ENCODE measurements at regions not wholly inside any gene's neighbourhood (a gene's known extent, or its start where the extent isn't known, plus 50 kb on each side); places are given as distances from the start of the nearest gene placed in this dataset.

DNA sequence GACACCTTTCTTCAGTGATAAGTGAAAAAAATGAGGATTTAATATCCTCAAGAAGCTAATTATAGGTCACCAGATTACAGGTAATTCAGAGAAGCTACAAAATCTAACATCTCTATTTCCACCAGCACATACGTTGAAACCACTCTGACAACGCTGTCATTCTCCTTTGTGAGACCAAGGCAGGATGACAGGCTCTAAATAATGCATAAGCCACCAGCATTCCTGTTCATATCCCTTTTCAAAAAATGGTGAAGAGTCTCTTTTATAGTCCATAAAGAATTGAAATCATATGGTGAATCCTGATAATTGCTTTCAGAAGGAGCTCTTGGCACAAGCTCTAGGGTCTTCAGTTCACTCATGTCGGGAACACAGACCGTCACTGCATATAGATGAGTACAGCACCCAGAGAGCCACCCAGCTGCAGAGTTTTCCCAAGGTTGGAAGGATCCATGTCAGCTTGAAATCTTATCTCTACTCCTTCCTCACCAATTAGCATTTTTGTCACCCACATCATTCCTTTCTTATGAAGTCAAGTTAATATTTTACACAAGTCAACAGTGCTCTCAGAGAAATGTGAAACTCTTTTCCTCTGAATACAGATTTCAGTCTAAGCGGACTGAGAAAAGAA is 431.4 kb downstream of the TBC1D4 start:
- no peak for DNase-seq (ENCODE audit: low spot score)

DNA sequence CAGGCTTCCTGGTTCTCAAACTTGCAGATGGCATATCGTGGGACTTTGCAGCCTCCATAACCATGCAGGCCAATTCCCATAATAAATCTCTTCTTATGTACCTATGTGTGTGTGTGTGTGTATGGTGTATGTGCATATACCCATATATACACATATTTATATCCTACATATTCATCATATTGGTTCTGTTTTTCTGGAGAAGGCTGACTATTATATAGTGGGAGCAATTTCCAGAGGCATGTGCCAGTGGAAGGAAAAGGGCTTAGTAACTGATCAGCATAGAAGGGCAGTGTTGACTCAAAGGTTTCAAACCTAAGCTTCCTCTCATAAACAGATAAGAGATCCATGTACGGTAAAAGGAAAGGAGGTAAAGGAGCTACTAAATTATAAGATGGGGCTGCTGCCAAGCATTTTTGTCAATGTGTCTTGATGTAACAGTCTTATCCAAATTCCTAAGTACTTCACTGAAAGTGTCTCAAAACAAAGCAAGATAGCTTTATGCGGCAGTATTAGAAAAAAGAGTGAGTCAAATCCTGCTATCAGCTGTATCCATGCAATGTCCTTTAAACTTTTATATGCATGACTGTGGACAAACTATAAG is 432.1 kb downstream of the TBC1D4 start:
- no peak for DNase-seq (ENCODE audit: low spot score)

DNA sequence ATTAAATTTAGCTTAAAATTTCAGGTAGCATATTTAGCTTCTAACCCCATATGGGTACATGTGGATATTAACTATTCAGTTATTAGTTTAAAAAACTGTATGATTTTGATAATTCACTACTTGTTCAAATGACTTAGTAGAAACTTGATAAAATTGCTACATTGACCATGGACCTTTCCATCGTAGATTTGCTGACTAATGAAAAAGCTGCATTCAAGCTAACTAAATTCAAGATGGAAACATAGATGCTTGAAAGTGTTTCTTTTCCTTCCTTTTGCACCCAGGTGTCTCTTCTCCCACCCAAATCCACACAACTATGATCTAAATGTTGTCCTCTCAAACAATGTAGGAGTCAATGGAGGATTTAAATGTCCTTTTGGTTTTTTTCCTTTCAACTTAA is 439.2 kb downstream of the TBC1D4 start:
- no peak for DNase-seq (ENCODE audit: low spot score)

DNA sequence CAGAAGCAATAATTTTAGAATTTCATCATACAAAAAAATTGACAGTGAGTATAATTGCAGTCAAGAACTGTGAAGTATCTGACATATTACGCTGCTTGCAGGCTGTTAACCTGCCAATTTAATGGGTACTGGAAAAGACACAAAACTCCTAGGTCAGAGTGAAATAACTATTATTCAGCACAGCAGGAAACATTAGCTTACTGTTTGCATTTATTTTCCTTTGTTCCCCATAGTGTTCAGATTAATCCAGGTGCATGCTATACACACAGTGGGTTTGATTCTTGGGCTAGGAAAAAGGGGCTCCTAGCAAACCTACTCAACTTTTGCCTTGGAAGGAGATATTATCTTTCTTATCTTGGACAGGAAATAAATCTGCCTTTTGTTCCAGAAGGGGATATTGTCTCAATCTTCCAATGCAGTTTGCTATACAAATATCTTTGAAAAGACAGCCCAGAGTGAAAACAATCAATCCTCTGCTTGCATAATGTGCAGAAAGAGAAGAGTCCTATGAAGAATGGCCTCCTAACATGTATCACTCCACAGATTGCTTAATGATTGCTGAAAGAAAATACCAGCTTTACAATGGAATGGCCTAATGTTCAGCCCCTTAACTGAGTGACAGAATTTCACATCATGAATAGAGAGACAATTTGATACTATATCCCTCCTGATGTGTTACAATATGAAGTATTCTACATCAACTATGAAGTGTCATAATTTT is 443.4 kb downstream of the TBC1D4 start:
- no peak for DNase-seq (ENCODE audit: low spot score)

DNA sequence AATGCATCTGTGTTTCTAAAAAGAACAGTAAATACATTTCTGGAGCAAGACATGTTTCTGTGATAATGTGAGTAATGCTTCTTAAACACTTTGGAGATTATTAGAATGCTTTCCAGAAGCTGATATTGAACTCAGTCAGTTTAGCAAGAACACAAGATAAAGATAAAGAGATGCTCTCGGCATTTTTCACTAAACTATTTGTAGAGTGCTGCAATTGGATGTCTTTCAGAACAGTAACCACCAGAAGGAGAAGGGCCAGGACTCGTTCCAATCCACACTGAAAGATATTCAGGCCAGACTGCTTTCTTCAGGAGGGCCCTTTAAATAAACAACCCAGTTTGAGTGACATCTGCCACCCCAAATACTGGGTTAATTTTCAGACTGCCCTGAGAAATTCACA is 456.0 kb downstream of the TBC1D4 start:
- DNase-seq (ENCODE audit: low spot score) = no peak

DNA sequence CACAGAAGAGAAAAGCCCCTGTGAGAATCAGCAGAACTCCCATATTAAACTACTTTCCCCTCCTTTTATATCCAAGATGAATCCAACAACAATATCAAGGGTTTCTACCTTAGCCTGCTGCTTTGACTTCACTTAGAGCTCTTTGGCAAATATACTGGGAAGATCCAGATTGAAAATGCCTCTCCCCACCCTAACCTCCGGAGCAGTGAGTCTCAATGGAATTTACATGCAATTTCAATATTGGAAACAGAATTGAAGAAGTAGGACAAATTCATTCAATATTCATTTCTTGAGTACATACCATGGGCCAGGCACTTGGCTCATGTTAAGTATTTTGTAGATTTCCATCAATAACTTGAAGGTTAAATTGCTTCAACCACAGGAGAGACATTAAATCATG is 457.4 kb downstream of the TBC1D4 start:
- no peak for DNase-seq (ENCODE audit: low spot score)

DNA sequence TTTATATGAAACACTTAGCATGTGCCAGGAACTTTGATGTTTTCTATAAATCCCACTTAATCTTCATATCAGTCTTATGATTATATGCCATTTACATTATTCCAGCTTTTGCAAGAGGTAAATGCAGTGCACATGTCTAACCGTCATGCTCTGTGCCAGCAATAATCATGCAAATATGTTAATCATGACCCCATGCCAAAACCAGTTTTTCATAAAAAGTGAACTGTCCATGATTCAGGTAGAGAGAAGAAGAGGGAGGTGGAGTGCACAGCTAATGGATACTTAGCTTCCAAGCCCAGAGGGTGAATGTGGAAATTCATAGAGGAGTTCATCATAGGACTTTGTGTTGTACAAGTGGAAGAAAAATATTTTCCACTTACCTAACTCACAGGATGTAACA is 458.4 kb downstream of the TBC1D4 start:
- DNase-seq (ENCODE audit: low spot score) = no peak

DNA sequence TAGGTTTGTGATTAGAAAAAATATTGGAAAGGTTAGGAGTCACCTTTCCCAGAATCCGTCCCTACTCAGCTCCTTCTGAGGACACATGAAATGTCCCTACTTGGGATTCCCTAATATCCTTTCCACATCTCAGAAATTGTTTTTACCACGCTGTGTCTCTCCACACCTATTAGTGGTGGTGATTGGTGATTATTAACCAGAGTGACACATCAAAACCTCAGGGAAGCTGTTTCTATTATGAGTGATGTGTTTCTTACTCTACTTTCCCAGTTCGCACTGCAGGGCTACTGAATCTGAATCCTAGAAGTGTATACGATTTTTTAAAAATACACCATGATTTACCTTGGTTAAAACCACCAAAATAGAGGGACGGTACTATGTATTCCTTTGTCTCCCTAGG is 460.8 kb downstream of the TBC1D4 start:
- no peak for DNase-seq (ENCODE audit: low spot score)

DNA sequence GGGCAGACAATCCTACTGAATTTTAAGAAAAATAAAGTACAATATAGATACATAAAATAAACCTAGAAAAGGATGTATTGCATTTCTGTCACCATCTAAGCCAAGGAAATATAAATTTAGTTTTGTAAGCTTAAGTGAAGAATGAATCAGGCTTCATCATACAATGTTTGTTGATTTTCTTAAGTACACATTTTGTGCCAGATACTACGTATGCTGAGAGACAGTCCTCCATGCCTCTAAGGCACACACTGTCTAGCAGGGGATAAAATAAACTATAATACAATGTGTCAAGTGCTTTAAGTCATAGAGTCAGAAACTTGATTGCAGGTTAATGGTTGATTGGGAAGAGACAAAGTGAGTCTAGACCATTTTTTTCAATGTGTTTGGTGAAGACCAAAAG is 465.7 kb downstream of the TBC1D4 start:
- no peak for DNase-seq (ENCODE audit: low spot score)

DNA sequence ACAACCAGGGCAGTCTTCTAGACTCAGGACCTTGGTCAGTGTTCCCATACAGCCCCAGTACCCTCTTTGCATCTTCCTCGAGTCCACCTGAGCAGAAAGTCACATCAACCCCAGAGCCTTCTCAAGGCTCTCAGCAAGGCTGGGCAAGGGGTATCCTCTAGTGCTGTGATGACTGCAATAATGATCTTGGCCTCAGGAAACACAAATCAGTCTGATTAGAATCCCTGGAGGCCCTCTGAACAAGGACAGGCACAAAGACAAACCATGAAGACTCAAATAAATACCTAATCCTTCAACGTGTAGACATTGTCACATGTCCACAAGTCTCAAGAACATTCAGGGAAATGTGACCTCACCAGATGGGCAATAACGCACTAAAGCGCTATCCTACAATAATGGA is 468.2 kb downstream of the TBC1D4 start:
- DNase-seq (ENCODE audit: low spot score) = no peak

DNA sequence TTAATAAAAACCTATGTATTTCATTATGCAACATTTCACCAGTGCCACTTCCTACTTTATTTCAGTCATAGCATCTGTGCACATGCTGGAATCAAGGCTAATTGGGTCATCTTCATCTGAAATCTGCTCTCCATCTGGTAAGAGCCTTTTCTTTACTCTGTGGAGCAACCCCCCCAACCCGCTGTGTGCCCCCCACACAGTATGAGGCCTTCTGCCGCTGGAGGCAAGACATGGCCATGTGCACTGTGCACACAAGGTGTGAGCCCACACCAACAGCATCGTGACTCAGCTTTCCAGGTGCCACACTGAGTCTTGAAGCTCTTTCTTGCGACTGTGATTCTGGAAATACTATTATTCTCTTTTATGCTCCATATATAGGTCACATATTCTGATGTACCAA is 471.0 kb downstream of the TBC1D4 start:
- DNase-seq (ENCODE audit: low spot score) = no peak

DNA sequence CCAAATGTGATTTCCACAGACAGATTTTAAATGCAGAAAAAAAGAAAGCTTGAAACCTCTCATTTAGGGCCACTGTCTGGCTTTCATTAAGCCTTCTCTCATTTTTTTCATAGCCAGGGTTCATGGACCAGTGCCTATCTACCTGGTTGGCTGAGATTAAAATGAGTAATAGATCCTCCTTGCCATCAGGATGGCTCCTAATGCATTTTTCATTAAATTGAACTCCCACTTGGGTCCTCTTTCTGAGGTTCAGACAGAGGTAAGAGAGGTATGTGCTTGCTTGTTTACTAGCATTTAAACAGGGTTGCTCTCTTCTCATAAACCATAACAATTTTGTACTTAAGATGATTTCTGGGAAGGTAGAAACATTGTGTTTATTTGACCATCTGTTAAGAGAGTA is 473.0 kb downstream of the TBC1D4 start:
- DNase-seq (ENCODE audit: low spot score) = no peak

DNA sequence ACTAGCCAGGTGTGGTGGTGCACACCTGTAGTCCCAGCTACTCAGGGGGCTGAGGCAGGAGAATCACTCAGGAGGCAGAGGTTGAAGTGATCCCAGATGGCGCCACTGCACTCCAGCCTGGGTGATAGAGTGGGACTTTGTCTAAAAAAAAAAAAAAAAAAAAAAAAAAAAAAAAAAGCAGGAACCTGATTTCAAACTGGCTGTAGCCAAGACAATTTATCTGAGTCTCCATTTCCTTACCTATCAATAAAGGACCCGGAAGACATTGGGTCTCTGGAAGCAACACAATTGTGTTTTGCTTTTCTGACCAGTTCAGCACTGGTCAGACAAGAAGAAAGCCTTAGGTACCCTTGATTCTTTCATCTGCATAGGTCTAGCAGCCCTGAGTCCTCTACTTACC is 491.0 kb downstream of the TBC1D4 start:
- no peak for DNase-seq (ENCODE audit: low spot score)

DNA sequence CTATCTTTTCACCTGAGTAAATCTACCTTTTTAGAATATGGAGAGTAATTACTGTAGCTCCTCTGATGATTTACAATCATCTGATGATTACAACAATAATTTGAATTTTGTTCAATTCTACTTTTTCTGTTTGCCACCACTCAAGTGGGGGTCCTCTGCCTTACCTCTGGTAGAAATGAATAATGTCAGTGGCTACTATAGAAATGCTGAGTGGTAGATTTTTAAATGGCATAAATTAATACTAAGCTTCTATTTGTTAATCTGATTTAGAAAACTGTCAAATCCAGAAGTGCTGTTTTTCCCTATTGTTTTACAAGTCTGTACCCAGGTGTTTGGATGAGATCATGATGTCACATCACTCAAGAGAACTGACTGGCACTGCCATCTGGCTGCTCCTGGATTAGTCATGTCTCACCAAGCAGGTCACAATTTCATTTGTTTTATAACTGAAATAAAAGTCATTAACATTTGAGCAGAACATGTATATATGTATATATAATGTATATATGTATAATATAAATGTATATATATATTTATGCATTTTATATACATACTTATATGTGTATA is 494.8 kb downstream of the TBC1D4 start:
- DNase-seq (ENCODE audit: low spot score) = no peak

DNA sequence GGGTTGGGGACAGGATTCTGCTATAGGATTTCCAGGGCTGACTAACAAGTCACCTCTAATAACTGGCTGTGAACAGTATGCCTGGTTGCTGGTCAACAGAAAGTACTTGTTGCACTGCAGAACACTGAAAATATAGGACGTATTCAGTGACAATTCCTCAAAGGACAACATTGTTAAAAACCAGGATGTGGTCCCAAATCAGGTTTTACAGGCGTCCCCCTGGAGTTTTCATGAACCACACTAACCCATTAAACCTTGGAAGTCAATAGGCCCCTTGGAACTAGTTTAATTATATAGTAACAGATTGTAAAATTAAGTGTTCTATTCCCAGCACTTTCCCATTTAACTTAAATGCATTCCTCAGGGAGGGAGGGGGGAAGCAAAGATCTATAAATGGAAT is 495.4 kb downstream of the TBC1D4 start:
- DNase-seq (ENCODE audit: low spot score) = no peak

DNA sequence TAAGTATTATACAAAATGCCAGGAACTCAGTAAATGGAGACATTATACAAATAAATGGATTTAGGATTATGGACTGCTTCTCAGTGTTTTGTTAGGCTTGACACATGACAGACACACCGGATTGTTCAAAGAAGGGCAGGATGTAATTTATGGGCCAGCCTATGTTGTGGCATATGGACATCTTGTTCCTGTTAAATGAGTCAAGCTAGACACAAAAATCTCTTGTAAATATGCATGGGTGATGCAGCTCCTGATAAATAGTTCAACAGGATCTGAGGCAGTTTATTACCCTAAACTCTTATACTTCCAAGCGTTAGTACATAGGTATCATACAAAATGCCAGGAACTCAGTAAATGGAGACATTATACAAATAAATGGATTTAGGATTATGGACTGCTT is 502.3 kb downstream of the TBC1D4 start:
- no peak for DNase-seq (ENCODE audit: low spot score)

DNA sequence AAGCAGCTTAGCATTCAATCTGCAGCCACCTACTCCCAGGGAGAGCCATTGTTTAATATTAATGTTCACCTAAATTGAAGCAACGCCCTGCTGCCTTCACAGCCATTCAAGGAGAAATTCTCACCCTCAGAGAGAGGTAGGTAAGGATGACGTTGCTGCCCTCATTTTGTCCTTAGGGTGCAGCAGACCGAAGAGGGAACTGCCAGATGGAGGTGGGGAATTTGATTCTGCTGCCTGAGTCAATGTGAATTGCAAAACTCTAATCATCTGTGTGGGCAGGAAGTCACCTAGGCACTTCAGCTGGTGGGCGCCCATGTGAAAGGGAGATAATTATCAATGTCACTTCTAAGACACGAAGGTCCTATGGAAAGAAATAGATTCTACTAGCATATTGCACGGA is 503.4 kb downstream of the TBC1D4 start:
- no peak for DNase-seq (ENCODE audit: low spot score)

DNA sequence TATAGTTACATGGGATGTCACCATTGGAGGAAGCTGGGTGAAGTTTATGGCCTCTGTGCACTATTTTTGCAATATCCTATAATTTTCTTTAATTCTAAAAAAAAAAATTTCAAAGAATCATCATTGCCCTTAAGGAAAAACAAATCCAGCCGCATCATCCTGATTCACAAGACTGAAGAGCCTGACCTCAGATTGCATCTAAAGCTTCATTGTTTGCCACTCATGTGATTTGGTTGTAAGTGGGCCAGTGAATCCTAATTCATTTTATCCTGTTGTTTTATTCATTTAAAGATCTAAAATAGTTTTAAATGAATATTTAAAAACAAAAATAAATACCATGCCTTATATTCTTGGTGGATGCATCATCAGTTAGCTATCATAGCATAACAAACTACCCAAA is 504.5 kb downstream of the TBC1D4 start:
- DNase-seq (ENCODE audit: low spot score) = no peak

DNA sequence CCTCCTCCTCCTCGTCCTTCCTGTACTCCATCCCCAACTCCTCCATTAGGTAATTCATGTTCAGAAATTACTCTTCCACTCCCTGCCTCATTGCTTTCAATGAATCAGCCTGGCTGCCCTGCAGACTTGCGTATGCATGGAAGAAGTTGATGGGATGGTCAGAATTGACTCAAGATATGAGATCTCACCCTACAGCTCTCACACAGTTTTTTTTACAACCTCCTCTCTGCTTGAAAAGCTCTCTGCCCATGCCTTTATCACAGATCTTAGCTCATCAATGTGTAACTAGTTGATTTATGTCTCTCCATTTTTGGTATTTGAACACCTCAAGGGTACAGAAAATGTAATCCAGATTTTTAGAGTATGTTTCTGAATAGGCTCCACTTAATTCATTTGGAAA is 506.9 kb downstream of the TBC1D4 start:
- no peak for DNase-seq (ENCODE audit: low spot score)

DNA sequence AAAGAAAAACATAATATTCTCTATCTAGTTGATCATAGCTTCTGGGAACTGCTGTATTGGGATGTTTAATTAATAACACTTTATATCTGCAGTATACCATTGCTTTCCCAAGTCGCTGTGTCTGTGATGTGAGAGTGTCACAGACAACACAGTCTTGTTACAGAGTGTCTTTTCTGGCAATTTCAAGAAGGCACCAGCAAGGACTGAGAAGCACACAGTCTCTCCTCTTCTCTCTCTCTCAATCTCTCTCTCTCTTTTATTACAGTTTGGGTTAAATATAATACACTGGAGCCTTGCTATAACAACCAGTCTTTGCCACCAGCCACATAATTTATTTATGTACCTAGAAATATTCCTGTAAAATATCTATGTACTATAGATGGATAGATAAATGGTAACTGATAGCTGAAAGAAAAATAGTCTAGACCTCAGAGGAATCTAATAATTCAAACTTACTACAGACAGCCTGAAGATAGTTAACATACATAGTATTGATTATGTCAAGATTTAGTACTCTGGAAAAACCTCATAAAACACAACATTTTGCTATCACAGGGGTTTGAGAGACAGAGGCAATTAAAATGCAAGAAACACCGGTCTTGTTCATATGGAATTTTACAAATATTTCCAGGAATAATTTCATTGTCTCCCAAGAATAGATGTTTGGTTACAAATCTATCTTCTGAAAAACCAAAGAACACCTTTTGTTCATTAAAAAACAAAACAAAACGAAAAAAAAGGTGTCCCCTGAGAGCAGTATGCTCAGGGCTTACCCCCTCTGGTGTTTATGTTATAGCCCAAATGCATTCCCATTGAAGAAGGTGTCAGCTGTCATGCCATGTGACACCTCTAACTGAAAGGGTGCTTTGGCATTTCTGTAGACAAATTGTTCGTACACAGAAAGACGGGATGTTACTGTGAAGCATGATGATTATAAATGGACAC is 507.8 kb downstream of the TBC1D4 start:
- no peak for DNase-seq (ENCODE audit: low spot score)

DNA sequence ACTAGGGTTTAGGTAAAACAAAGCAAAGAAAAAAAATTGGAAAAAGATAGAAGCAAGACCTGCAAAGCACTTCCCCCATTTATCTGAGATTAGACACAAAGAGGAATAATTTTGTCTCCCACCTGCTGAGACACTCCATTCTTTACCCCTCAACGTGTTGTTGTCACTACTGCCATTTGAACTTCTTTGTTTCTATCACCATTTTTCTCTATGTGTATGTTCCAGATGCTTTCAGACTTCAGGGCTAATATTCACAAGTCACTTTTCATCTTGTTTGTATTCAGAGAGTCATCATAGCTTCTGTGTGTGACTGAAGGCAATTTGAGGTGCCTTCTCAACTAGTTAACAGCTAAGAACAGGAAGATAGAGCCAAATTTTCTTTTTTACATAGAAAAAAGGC is 512.5 kb downstream of the TBC1D4 start:
- DNase-seq (ENCODE audit: low spot score) = no peak

DNA sequence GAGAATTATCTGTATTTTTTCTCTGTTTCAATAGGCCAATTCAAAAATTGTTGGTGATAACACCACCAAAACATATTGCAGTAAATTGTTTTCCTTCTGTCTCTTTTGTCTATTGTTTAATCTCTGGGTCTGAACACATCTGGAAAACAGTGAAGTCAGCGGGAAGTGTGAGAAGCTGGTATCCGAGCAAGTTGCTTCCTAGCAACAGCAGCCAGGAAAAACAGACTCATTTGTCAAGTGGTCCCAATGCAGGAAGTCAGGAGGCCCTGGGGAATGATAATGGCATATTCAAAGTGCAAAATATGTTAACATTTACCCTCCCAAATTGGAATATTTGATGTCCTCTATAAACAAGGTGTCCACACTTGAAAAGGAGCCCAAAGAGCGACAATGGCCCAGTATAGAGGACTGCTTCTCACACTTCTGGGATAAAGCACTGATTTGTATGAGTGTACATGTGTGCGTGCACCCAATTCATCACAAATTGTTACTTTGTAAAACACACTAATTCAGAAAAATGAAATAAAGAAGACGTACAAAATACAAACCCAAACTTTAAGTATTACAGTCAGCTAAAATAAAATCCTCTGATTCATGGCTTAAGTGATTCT is 515.0 kb downstream of the TBC1D4 start:
- DNase-seq (ENCODE audit: low spot score) = no peak
